ENCODE measurements at regions not wholly inside any gene's neighbourhood (a gene's known extent, or its start where the extent isn't known, plus 50 kb on each side); places are given as distances from the start of the nearest gene placed in this dataset.

DNA sequence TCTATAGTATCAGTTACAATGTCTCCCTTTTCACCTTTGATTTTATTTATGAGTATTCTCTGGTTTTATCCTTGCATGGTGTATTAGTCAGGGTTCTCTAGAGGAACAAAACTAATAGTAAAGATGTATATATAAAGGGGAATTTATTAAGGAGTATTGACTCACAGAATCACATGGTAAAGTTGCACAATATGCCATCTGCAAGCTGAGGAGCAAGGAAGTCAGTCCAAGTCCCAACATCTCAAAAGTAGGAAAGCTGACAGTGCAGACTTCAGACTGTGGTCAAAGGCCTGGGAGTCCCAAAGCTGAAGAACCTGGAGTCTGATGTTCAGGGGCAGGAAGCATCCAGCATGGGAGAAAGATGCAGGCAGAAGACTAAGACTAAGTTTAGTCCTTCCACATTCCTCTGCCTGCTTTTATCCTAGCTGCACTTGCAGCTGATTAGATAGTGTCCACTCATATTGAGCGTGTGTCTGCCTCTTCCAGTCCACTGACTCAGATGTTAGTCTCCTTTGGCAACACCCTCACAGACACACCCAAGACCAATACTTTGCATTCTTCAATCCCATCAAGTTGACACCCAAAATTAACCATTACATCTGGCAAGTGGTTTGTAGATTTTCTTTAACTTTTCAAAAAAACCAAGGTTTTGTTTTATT lies 308.0 kb upstream of the LMO3 start:
- no peak overlapping the region for H3K4me3 Mint-ChIP-seq
- no peak overlapping the region for H3K9ac ChIP-seq (ENCODE audit: extremely low read depth, low read length, poor library complexity, severe bottlenecking)
- no peaks in the 10 kb centered on the region for H3K36me3 ChIP-seq (ENCODE audit: control insufficient read depth, insufficient read depth, low read length)
- H3K36me3 Mint-ChIP-seq (ENCODE audit: low read depth) = no peaks in the 10 kb centered on the region
- TF ChIP-seq, protein P1, sequence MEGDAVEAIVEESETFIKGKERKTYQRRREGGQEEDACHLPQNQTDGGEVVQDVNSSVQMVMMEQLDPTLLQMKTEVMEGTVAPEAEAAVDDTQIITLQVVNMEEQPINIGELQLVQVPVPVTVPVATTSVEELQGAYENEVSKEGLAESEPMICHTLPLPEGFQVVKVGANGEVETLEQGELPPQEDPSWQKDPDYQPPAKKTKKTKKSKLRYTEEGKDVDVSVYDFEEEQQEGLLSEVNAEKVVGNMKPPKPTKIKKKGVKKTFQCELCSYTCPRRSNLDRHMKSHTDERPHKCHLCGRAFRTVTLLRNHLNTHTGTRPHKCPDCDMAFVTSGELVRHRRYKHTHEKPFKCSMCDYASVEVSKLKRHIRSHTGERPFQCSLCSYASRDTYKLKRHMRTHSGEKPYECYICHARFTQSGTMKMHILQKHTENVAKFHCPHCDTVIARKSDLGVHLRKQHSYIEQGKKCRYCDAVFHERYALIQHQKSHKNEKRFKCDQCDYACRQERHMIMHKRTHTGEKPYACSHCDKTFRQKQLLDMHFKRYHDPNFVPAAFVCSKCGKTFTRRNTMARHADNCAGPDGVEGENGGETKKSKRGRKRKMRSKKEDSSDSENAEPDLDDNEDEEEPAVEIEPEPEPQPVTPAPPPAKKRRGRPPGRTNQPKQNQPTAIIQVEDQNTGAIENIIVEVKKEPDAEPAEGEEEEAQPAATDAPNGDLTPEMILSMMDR (conservative IDR thresholded peaks at IDR 0.05) = no peak
- H3K27me3 ChIP-seq (ENCODE audit: control insufficient read depth, insufficient read depth, low read length, poor library complexity, severe bottlenecking) = no peaks in the 10 kb centered on the region
- no peaks in the 10 kb centered on the region for H3K4me1 Mint-ChIP-seq
- no peaks in the 10 kb centered on the region for H3K9me3 Mint-ChIP-seq
- no peak for DNase-seq
- no peaks in the 10 kb centered on the region for H3K4me1 ChIP-seq (ENCODE audit: control insufficient read depth, insufficient read depth, low read length)
- H3K4me3 ChIP-seq (ENCODE audit: low read length) = no peak overlapping the region
- H3K27ac Mint-ChIP-seq = no peak overlapping the region
- H3K9me3 ChIP-seq (ENCODE audit: control insufficient read depth, low read length) = no peaks in the 10 kb centered on the region
- no peak overlapping the region for H3K27ac ChIP-seq (ENCODE audit: low read depth, low read length)
- 80 to 90% methylated on average over 1 of the region's 1 CpG for WGBS, 2 experiments (ENCODE audit: insufficient coverage in 1 of 2, insufficient read length in 1 of 2)
- H3K27me3 Mint-ChIP-seq (ENCODE audit: insufficient read depth) = peaks cover 2% of the 10 kb centered on the region

DNA sequence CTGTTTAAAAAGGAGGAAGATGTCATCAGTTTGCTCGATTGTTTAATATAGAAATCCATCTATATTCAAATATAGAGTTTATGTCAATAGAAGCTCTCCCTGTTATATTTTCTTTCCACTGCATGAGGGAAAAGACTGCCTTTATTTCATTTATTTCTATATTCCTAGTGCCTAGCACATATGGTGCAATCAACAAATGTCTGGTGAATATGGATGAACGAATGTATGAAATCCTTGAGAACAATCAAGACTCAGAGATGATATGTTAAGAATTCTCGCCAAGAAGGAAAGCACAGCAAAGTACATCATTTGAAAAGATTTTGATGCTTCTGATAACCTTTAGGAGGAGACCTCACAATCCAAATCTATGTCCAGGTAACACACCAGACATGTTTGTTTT lies 296.0 kb upstream of the LMO3 start:
- H3K27me3 ChIP-seq (ENCODE audit: control insufficient read depth, insufficient read depth, low read length, poor library complexity, severe bottlenecking) = no peaks in the 10 kb centered on the region
- H3K4me1 ChIP-seq (ENCODE audit: control insufficient read depth, insufficient read depth, low read length) = no peaks in the 10 kb centered on the region
- DNase-seq = no peak
- H3K36me3 Mint-ChIP-seq (ENCODE audit: low read depth) = no peaks in the 10 kb centered on the region
- H3K27me3 Mint-ChIP-seq (ENCODE audit: insufficient read depth) = no peaks in the 10 kb centered on the region
- no peak overlapping the region for H3K9ac ChIP-seq (ENCODE audit: extremely low read depth, low read length, poor library complexity, severe bottlenecking)
- H3K36me3 ChIP-seq (ENCODE audit: control insufficient read depth, insufficient read depth, low read length) = no peaks in the 10 kb centered on the region
- H3K27ac Mint-ChIP-seq = no peak overlapping the region
- TF ChIP-seq, protein P1 (conservative IDR thresholded peaks at IDR 0.05) = no peak
- WGBS, 2 experiments (ENCODE audit: insufficient coverage in 1 of 2, insufficient read length in 1 of 2) = 87 to 90% methylated on average over 2 of the region's 3 CpGs
- H3K27ac ChIP-seq (ENCODE audit: low read depth, low read length) = no peak overlapping the region
- H3K9me3 ChIP-seq (ENCODE audit: control insufficient read depth, low read length) = no peaks in the 10 kb centered on the region
- H3K4me3 ChIP-seq (ENCODE audit: low read length) = no peak overlapping the region
- no peaks in the 10 kb centered on the region for H3K9me3 Mint-ChIP-seq
- no peaks in the 10 kb centered on the region for H3K4me1 Mint-ChIP-seq
- no peak overlapping the region for H3K4me3 Mint-ChIP-seq

DNA sequence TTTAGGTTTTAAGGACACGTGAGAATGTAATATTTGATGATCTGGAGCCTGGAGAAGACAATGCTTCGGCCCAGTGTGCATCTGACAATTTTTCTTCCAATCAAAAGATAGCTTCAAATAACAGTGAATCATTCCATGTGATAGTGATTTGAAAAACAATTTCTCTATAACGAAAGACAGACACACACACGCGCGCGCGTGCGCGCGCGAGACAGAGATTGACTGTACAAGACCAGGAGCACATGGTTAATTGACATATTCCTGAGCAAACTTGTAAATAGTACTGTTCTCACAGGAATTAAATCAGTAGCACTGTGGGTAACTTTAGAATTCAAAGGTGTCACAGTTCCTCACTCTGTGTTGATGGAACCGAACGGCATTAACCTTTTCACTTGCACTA lies 287.5 kb upstream of the LMO3 start:
- H3K9ac ChIP-seq (ENCODE audit: extremely low read depth, low read length, poor library complexity, severe bottlenecking) = no peak overlapping the region
- no peak for DNase-seq
- Mint-ChIP-seq H3K27ac (no peak overlapping the region), H3K9me3 (peaks cover 2% of the 10 kb centered on the region), H3K27me3 (ENCODE audit: insufficient read depth) (no peaks in the 10 kb centered on the region), H3K36me3 (ENCODE audit: low read depth) (no peaks in the 10 kb centered on the region), H3K4me1 (no peaks in the 10 kb centered on the region), H3K4me3 (no peak overlapping the region)
- no peak overlapping the region for H3K27ac ChIP-seq (ENCODE audit: low read depth, low read length)
- no peak overlapping the region for H3K4me3 ChIP-seq (ENCODE audit: low read length)
- 96 to 100% methylated on average over 11 to 14 of the region's 14 CpGs for WGBS, 2 experiments (ENCODE audit: insufficient coverage in 1 of 2, insufficient read length in 1 of 2)
- no peaks in the 10 kb centered on the region for H3K4me1 ChIP-seq (ENCODE audit: control insufficient read depth, insufficient read depth, low read length)
- TF ChIP-seq, protein P1 (conservative IDR thresholded peaks at IDR 0.05) = no peak
- H3K9me3 ChIP-seq (ENCODE audit: control insufficient read depth, low read length) = peaks cover 5% of the 10 kb centered on the region
- no peaks in the 10 kb centered on the region for H3K27me3 ChIP-seq (ENCODE audit: control insufficient read depth, insufficient read depth, low read length, poor library complexity, severe bottlenecking)
- H3K36me3 ChIP-seq (ENCODE audit: control insufficient read depth, insufficient read depth, low read length) = no peaks in the 10 kb centered on the region

All from endodermal cell (in vitro differentiated cells).